ENCODE measurements at regions not wholly inside any gene's neighbourhood (a gene's known extent, or its start where the extent isn't known, plus 50 kb on each side); places are given as distances from the start of the nearest gene placed in this dataset.

GRCh38 chr5:89981878-89982773, 427.4 kb downstream of the CETN3 start:
- no peak for DNase-seq

- DNase-seq = no peak
Measured at GRCh38 chr5:89981021-89981420, 428.5 kb downstream of the CETN3 start.

GRCh38 chr5:89973516-89973915, 436.0 kb downstream of the CETN3 start:
- no peak for DNase-seq

GRCh38 chr5:89972901-89973300, 436.7 kb downstream of the CETN3 start:
- DNase-seq = no peak

- no peak for DNase-seq
Measured at GRCh38 chr5:89968958-89969381, 440.6 kb downstream of the CETN3 start.

GRCh38 chr5:89967771-89968444, 441.6 kb downstream of the CETN3 start:
- no peak for DNase-seq

- no peak for DNase-seq
Measured at GRCh38 chr5:89956838-89957237, 452.7 kb downstream of the CETN3 start.

- DNase-seq = no peak
Measured at GRCh38 chr5:89954916-89955315, 454.6 kb downstream of the CETN3 start.

GRCh38 chr5:89951876-89952275, 457.7 kb downstream of the CETN3 start:
- DNase-seq = no peak

- no peak for DNase-seq
Measured at GRCh38 chr5:89950234-89950633, 459.3 kb downstream of the CETN3 start.

- DNase-seq = no peak
Measured at GRCh38 chr5:89948977-89949376, 460.6 kb downstream of the CETN3 start.

- no peak for DNase-seq
Measured at GRCh38 chr5:89946916-89947315, 462.6 kb downstream of the CETN3 start.

- DNase-seq = peak in 1 of 2 experiments; percentile 73
Measured at GRCh38 chr5:89946508-89946907, 463.0 kb downstream of the CETN3 start.

- no peak for DNase-seq
Measured at GRCh38 chr5:89942171-89942570, 467.4 kb downstream of the CETN3 start.

GRCh38 chr5:89936576-89936975, 473.0 kb downstream of the CETN3 start:
- no peak for DNase-seq

- DNase-seq = no peak
Measured at GRCh38 chr5:89934069-89934468, 475.5 kb downstream of the CETN3 start.

- DNase-seq = no peak
Measured at GRCh38 chr5:89932771-89933181, 476.8 kb downstream of the CETN3 start.

- no peak for DNase-seq
Measured at GRCh38 chr5:89930591-89931392, 478.8 kb downstream of the CETN3 start.

GRCh38 chr5:89929834-89930233, 479.7 kb downstream of the CETN3 start:
- DNase-seq = no peak

- no peak for DNase-seq
Measured at GRCh38 chr5:89929173-89929572, 480.4 kb downstream of the CETN3 start.

- DNase-seq = no peak
Measured at GRCh38 chr5:89922161-89922560, 487.4 kb downstream of the CETN3 start.

GRCh38 chr5:89917112-89917511, 492.4 kb downstream of the CETN3 start:
- DNase-seq = no peak

- no peak for DNase-seq
Measured at GRCh38 chr5:89916131-89916530, 493.4 kb downstream of the CETN3 start.
